ENCODE measurements at regions not wholly inside any gene's neighbourhood (a gene's known extent, or its start where the extent isn't known, plus 50 kb on each side); places are given as distances from the start of the nearest gene placed in this dataset.
"Not testable (repeated sequence)": the region's sequence is repeated elsewhere in the genome, so short reads cannot be mapped to it uniquely, and the experiment has no call there.

DNA sequence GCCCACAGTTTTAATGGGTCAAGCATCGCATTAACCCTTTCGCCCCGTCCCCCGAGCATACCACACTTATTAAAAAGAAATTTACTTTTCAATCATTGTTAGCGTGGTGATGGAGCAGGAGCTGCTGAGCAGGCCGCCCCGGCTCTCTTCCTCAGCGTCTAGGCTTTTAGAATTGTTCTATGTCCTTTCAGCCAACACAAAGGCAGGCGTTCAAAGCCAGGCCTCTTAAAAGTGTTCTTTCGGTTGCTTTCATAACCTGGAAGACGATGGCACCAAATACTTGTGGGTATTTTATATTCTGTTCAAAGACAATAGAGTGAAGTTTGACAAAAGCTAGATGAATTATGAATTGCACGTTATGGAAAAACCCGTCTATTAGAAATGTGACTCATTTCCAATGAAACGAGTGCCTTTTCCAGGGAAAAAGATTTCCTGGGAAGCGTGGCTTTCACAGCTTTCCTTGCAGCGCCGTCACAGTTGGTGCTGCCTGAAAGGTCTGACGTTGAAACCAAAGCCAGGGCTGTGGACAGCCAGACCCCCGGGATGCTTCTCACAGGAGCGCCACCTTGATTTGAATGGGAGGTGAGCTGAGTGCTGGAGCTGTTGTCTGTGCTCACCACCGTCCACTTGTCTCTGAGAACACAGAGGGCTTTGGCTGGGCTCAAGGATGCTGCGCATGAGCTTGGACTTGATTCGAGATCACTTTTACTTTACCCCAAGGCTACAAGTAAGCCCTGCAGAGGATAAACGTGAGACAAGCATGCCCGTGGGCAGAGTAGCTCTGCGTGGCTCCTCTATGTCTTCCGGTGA, 78.8 kb downstream of the SOX1 start:
- no peak for DNase-seq (ENCODE audit: low spot score)

DNA sequence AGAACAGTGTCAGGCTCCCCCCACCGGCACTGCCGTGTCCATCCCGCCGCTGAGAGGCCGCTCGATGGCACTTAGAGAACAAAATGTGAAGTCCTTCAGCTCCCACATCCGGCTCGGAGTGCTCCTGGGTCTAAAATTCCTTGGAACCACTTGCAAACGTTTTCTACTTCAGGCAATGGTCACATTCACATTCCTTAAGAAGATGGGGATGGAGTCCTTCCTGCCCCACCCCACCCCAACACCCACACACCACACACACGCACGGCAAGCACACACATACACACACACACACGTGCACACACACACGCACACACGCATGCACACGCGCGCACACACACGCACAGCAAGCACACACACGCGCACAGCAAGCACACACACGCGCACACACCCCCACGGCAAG, 83.4 kb downstream of the SOX1 start:
- DNase-seq (ENCODE audit: low spot score) = no peak

DNA sequence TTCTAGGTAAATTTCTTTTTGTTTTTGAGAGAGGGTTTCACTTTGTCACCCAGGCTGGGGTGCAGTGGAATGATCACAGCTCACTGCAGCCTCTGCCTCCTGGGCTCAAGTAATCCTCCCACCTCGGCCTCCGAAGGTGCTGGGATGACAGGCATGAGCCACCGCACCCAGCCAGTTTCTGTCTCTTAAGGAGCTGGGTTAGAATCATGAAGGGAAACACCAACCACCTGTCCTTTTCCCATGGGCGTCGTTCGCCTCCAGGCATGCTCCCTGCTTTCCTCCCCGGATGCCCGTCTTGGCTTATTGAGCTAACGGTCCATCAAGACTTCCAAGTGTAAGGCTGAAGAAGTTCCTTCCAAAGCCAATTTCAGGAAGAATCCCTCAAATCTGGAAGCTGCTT, 85.9 kb downstream of the SOX1 start:
- DNase-seq (ENCODE audit: low spot score) = no peak

DNA sequence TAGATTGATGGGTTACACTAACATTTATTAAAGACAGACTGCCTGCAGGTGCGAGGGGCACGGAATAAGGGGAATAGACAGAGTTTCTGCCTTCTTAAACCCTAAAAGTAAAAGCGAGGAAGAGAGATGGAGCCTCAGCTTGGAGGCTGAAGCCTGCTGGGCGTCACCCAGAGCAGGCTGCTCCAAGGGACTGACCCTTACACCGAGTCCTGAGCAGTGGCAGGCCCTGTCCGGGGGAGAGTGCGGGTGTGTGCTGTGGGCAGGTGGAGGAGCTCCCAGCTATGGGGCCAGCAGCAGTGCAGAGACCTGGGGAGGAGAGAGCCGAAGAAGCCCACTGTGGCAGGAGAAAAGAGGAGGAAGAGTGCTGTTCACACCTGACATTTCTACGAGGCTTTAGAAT, 86.4 kb downstream of the SOX1 start:
- DNase-seq (ENCODE audit: low spot score) = no peak

DNA sequence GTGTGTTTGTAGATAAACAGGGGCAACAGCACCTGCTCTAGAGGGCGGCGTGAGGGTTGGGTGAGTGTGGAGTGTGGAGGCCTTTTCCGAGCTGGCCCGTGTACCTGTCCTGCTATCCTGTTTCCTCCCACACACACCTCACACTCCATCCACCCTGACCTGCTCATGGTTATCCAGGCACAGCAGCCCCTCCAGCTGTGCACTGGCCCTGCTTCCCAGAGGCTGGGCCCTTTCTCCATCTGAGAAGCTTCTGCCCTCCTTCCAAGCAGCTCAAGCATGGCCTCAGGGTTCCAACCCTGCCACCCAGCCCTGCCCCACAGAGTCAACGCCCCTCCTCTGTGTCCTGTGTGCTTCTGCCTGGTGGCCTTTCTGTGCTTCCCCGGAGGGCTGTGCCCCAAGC, 86.9 kb downstream of the SOX1 start:
- DNase-seq (ENCODE audit: low spot score) = no peak

DNA sequence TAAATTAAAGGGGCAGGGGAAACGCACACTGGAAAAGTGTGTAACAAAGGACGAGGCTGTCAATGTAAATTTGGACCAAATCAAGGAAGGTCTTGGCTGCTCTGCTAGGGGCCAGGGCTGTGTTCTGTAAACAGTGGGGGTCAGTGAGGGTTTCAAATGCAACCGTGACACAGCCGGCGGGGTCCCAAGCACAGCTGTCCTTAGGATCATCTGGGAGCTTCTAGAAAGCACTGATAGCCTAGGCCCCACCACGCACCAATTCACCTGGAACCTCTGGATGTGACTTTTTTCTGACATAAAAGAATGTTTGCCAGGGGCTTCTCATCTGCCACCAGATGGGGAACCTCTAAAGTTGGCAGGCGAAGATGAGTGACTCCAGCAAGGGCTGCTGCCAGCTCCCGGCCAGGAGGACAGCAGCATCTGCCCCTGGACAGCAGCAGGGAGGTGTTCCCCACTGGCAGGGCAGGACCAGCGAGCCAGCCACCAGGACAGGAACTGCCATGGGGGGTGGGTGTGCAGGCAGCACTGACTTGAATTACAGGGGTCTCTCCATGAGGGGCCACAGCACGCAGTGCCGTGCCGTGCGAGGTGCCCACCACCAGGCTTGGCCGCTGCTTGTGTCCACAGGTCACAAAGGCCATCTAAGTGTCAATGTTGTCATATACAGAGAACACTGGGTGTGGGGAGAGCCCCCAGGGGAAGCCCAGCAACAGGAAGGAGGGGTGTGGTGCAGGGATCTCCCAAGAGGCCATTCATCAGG, 87.5 kb downstream of the SOX1 start:
- no peak for DNase-seq (ENCODE audit: low spot score)

DNA sequence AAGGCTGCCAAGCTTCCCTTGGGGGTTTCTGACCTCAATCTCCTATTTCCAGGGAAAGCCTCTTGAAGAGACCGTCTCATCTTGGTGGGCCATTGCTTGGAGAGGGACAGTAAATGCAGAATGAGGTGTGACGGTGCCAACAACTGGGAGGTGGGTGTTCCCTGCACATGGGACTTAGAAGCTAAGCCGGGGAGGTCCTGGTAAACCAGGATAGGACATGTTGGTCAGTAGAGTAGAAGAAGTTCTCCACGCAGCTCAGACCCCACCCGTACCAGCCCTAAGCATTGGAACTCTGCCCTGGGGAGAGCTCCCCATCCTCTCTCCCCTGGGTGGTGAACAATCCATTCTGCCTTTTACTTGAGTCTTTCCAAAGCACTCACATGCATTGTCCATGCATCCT, 92.0 kb downstream of the SOX1 start:
- DNase-seq (ENCODE audit: low spot score) = no peak

DNA sequence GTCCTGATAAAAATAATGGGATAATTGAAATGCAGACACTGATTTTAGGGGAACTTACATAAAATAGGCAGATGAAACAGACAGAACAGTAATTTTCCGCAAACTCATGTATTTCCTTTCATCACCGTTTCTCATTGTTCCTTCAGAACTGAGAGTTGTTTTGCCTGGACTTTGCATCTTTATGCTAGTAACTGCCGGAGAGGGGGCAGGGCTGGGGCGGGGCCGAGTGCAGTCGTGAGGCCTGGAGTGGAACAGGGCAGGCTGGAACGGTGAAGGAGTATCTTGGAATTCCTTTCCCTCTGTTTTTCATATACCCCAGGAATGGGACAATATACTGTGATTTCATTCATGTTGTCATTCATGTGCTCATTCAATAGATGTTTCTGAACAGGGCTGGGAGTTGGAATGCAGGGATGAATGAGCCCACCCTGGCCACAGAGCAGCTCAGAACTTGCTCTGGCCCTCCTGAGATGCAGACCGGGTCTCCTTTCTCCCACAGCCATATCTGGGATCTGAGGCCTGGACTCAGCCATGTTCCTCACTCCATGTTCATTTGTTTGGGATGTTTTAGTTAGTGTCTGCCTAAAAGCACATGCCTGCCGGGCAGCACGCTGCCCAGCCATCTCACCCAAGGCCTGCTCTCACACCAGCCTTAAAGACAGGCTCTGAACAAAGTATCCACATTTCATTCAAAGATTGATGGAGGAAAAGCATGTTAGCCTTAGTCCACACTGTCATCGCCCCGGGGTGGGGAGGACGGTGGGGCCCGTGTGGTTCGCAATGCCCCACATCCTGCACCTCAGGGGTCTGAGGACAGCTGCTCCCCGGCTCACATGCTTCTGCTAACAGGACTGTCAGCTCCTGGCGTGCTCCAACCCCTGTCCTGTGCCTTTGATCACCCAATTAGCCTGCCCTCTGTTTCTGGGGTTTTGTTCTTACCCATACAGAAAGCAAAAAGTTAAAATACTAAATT, 92.9 kb downstream of the SOX1 start:
- DNase-seq (ENCODE audit: low spot score) = no peak

DNA sequence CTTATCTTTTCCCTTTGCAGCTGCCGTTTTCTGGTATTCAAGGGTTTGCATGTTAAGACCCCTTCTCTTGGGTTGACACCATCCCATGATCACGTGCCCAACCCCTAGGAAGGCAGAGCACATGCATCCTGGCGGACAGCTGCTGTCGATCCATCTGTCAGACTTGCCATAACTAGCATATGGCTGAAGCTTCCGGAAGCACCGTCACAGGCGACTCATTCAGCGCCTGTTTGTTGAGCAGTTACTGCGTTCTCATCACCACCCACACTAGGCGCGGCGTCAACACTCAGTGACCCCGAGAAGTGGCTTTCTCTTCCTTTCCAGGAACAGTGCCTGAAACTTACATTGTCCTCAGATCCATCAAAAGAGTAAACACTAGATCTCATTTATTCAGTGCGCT, 93.6 kb downstream of the SOX1 start:
- no peak for DNase-seq (ENCODE audit: low spot score)

DNA sequence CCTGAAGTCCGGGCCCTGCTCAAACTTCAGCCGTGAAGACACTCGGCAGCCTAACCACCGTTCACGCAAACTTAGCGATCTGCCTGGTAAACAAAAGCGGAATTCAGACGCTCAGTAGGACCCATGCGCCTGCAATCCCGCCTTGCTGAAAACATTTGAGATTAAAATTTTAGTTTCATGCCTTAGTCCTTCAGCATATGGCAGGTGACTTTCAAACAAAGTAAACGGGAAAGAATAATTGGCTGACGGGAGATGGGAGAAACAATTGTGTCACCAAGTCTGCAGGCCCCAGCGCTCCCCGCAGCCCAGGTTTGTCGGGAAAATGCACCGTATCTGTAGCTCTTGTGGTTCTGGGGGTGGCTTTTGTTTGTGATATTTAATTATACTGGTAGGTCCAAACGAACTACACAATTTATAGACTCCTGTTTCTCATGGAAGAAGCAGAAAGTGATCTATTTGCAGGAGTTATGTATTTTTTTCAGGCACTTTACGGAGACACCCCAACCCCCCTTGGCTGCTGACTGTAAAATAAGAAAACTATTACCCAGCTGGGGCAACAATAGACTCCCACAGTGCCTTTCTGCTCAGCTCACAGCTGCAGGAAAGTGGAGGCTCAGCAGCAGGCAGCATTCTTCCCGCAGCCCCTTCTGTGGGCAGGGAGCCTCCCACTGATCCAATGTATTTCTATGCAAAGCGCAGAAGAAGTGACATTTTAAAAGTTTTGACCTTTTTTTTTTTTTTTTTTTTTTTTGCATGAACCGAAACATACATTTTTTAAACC, 94.8 kb downstream of the SOX1 start:
- DNase-seq (ENCODE audit: low spot score) = no peak

DNA sequence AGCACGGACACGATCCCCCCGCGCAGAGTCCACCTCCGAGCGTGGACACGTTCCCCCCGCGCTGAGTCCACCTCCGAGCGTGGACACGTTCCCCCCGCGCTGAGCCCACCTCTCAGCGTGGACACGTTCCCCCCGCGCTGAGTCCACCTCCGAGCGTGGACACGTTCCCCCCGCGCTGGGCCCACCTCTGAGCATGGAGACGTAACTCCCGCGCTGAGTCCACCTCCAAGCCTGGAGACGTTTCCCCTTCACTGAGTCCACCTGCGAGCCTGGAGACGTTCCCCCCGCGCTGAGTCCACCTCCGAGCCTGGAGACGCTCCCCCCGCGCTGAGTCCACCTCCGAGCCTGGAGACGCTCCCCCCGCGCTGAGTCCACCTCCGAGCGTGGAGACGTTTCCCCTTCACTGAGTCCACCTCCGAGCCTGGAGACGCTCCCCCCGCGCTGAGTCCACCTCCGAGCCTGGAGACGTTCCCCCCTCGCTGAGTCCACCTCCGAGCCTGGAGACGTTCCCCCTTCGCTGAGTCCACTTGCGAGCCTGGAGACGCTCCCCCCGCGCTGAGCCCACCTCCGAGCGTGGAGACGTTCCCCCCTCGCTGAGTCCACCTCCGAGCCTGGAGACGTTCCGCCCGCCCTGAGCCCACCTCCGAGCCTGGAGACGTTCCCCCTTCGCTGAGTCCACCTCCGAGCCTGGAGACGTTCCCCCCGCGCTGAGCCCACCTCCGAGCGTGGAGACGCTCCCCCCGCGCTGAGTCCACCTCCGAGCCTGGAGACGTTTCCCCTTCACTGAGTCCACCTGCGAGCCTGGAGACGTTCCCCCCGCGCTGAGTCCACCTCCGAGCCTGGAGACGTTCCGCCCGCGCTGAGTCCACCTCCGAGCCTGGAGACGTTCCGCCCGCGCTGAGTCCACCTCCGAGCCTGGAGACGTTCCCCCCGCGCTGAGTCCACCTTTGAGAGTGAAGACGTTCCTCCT, 97.0 kb downstream of the SOX1 start:
- DNase-seq (ENCODE audit: low spot score) = not testable (repeated sequence)

DNA sequence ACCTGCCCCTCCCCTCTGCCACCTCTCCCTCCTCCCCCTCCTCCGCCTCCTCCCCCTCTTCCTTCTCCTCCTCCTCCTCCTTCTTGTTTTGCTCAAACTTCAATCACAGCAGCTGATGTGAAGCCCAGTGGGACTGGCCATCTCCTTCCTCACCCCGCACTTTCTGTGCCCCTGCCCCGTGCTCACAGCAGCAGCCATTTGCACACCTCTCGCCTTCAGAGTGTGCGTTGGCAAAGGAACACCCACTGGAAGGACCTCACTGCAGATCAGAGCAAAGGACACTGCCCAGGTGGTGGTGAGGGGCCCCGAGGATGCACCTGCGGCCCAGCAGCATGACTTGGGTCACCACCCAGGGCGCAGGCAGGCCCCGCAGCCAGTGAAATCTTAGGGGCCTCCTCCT, 98.8 kb downstream of the SOX1 start:
- no peak for DNase-seq (ENCODE audit: low spot score)

DNA sequence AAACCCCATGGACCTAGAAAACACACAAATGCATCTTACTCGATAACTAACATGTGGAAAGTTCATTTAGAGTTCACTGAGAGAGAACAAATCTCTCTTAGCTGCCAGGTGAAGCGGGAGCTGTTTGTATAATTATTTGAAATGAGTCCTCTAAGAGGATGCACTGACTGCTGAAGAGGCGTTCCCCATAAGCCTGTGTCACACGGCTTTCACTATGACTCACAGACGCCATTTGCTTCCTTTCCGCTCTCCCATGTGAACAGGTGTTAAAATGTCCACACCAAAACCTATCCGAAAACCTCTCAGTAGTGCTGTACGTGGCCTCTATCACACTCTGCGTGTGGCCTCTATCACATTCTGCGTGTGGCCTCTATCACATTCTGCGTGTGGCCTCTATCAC, 101.8 kb downstream of the SOX1 start:
- DNase-seq (ENCODE audit: low spot score) = no peak

DNA sequence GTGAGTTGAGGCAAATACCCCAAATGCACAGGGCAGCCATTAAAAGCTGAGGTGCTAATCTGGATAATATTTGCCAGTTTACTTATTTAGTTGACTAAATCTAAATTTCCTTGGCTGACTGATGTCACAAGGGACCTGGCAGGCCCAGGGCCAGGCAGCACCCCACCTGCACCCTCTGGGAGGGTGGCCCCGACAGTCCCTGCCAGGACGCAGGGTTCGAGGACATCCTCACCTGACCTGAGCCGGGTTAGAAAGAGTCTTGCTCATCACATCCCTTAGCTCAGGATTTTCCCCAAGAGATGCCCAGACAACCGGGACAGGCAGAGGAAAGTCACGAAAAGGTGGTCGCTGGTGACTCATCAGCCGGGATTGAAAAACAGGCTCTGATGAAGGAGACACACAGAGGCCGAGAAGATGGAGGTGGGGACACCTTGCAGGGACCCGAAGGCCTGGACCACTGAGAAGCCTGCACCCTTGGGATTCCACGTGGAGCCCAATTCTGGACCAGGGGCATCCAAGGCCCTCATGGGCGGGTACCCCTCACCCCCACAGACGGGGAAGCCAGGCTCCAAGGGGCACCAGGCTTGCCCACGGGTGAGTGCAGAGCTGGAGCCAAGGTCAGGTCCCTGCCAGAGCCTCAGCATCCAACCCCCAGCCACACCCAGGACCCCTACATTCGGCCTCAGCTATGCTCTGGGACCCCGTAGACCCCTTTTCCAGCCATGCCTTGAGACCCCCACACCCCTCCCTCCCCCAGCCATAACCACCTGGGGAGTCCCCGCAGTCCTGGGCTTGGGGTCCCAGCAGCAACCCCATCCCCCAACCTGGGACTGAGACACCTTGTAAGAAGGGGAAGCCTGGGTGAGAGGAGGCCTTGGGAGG, 103.2 kb downstream of the SOX1 start:
- DNase-seq (ENCODE audit: low spot score) = no peak

DNA sequence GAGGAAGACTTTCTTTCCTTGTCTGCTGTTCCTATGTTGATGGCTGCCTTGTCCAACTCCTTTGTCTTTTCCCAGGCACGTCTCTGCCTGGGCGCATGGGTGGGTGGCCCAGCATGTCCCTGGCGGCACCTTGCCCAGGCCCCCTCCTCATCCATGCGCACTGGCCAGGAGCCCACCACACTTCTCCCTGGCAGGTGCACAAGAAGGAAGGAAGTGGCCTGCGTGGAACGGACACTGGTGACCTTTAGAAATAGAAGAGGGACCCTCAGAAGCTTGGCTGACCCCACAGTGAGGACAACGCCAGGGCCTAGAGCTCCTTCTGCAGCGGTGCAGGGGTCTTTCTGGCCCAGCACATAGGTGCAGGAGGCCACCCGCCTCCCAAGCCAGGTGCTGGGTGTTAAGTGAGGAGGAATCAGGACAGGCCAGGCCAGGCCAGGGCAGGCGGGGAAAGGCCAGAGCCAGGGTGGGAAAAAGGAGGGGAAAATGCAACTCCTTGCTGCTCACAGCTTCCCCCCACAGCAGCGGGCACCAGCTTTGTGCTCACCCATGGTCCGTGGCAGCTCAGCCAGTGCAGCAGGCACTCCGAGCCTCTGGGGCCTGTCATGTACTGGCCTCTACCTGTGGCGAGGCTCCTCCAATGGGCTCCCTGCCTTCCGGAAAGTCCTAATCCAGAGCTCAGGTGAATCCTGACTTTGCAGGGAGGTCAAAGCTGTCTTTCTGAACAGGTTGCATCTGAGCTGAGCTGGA, 104.0 kb downstream of the SOX1 start:
- no peak for DNase-seq (ENCODE audit: low spot score)

DNA sequence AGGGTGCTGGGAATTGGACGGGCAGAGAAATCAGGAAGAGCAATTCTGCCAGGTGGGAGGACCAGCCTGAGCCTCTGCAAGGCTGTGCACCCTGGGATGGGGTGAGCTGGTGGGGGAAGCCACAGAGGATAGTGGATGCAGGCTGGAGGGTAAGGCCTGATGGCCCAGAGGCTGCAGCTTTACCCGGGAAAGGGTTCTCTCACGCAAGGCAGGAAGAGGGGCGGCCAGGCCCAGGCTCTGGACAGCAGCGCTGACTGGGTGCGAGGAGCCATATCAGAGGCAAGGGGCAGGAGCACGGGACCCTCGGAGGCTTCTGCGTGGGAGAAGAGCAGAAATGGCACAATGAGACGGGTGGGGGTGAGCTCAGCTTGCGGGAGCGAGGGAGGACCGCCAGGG, 104.6 kb downstream of the SOX1 start:
- DNase-seq (ENCODE audit: low spot score) = no peak

DNA sequence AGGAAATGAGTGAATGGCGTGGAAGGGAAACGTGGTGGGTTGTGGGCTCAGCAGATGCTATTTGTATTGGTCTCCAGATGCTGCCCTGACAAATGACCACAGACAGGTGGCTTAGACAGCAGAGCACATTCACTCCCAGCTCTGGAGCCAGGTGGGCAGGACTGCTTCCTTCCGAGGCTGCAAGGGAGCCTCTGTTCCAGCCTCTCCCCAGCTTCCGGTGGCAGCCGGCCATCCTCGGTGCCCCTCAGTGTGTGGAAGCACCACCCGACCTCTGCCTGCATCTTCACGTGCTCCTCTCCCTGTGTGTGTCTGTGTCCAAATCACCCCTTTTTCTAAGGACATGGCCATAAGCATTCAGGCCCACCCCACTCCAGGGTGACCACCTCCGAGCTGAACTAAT, 105.1 kb downstream of the SOX1 start:
- DNase-seq (ENCODE audit: low spot score) = no peak

DNA sequence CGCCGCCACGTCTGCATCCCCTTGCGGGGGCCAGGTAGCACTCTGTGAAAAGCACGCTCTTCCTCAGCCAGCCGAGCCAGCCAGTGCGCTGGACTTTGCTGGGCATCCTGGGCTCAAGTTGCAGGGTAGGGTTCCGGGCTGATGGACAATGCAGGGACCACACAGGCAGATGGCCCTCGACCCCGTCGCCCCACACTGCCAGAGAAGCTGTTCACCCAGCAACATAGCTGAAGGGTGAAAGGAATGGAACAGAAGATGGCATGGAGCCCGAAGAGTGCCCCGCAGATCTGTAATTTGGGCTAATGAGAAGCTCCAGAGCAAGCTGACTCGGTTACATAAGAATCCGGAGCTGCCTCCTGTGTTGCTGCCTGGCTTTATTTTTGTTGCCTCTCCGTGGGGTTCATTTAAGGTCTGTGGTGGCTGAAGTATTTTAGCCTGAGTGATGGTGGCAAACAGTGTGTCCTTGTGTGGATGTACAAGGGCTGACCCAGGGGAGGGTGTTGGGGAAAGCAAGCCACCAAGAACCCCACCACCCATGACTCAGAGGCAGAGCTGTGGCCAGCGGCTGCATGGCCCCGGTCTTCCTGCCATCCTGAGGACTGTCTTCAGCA, 105.8 kb downstream of the SOX1 start:
- no peak for DNase-seq (ENCODE audit: low spot score)

Measured in umbilical cord (tissue), 1 donor.